ENCODE measurements at regions not wholly inside any gene's neighbourhood (a gene's known extent, or its start where the extent isn't known, plus 50 kb on each side); places are given as distances from the start of the nearest gene placed in this dataset.

GRCh38 chr6:14583826-14584225 is 466.3 kb downstream of the CD83 start:
- TF ChIP-seq CTCF (IDR thresholded peaks at IDR 0.05; ENCODE audit: poor library complexity, severe bottlenecking), result no peak
- ATAC-seq (ENCODE audit: low read depth) (no peak), DNase-seq (ENCODE audit: low spot score) (no peak)
- H3K27ac ChIP-seq (ENCODE audit: poor library complexity, severe bottlenecking), result no peak overlapping the region
- no peaks in the 10 kb centered on the region for H3K4me1 ChIP-seq (ENCODE audit: insufficient read depth, poor library complexity, severe bottlenecking)
- H3K27me3 ChIP-seq (ENCODE audit: insufficient read depth, poor library complexity, severe bottlenecking), result no peaks in the 10 kb centered on the region
- H3K4me3 ChIP-seq (ENCODE audit: severe bottlenecking), result no peak overlapping the region
- H3K36me3 ChIP-seq (ENCODE audit: low read depth), result no peaks in the 10 kb centered on the region
- H3K9me3 ChIP-seq (ENCODE audit: severe bottlenecking), result no peaks in the 10 kb centered on the region

GRCh38 chr6:14584450-14584849 is 466.9 kb downstream of the CD83 start:
- no peak for DNase-seq (ENCODE audit: low spot score)
- no peaks in the 10 kb centered on the region for H3K27me3 ChIP-seq (ENCODE audit: insufficient read depth, poor library complexity, severe bottlenecking)
- no peak for TF ChIP-seq CTCF (IDR thresholded peaks at IDR 0.05; ENCODE audit: poor library complexity, severe bottlenecking)
- no peaks in the 10 kb centered on the region for H3K4me1 ChIP-seq (ENCODE audit: insufficient read depth, poor library complexity, severe bottlenecking)
- H3K9me3 ChIP-seq (ENCODE audit: severe bottlenecking), result no peaks in the 10 kb centered on the region
- no peak overlapping the region for H3K27ac ChIP-seq (ENCODE audit: poor library complexity, severe bottlenecking)
- no peaks in the 10 kb centered on the region for H3K36me3 ChIP-seq (ENCODE audit: low read depth)
- ATAC-seq (ENCODE audit: low read depth), result no peak
- H3K4me3 ChIP-seq (ENCODE audit: severe bottlenecking), result no peak overlapping the region

GRCh38 chr6:14585689-14586088 is 468.1 kb downstream of the CD83 start:
- ATAC-seq (ENCODE audit: low read depth), result no peak
- H3K4me3 ChIP-seq (ENCODE audit: severe bottlenecking), result no peak overlapping the region
- H3K27me3 ChIP-seq (ENCODE audit: insufficient read depth, poor library complexity, severe bottlenecking), result no peaks in the 10 kb centered on the region
- TF ChIP-seq CTCF (IDR thresholded peaks at IDR 0.05; ENCODE audit: poor library complexity, severe bottlenecking), result no peak
- H3K4me1 ChIP-seq (ENCODE audit: insufficient read depth, poor library complexity, severe bottlenecking), result no peaks in the 10 kb centered on the region
- H3K9me3 ChIP-seq (ENCODE audit: severe bottlenecking), result no peaks in the 10 kb centered on the region
- DNase-seq (ENCODE audit: low spot score), result no peak
- H3K36me3 ChIP-seq (ENCODE audit: low read depth), result no peaks in the 10 kb centered on the region
- no peak overlapping the region for H3K27ac ChIP-seq (ENCODE audit: poor library complexity, severe bottlenecking)

- no peak for DNase-seq (ENCODE audit: low spot score)
- H3K27me3 ChIP-seq (ENCODE audit: insufficient read depth, poor library complexity, severe bottlenecking), result no peaks in the 10 kb centered on the region
- H3K27ac ChIP-seq (ENCODE audit: poor library complexity, severe bottlenecking), result no peak overlapping the region
- no peak for ATAC-seq (ENCODE audit: low read depth)
- no peak overlapping the region for H3K4me3 ChIP-seq (ENCODE audit: severe bottlenecking)
- H3K4me1 ChIP-seq (ENCODE audit: insufficient read depth, poor library complexity, severe bottlenecking), result no peaks in the 10 kb centered on the region
- no peaks in the 10 kb centered on the region for H3K9me3 ChIP-seq (ENCODE audit: severe bottlenecking)
- no peaks in the 10 kb centered on the region for H3K36me3 ChIP-seq (ENCODE audit: low read depth)
- TF ChIP-seq CTCF (IDR thresholded peaks at IDR 0.05; ENCODE audit: poor library complexity, severe bottlenecking), result no peak
Observed at GRCh38 chr6:14589175-14589574, 471.6 kb downstream of the CD83 start.

GRCh38 chr6:14590586-14590985 is 473.0 kb downstream of the CD83 start:
- H3K36me3 ChIP-seq (ENCODE audit: low read depth), result no peaks in the 10 kb centered on the region
- no peak overlapping the region for H3K4me3 ChIP-seq (ENCODE audit: severe bottlenecking)
- no peak for ATAC-seq (ENCODE audit: low read depth)
- no peak for TF ChIP-seq CTCF (IDR thresholded peaks at IDR 0.05; ENCODE audit: poor library complexity, severe bottlenecking)
- no peaks in the 10 kb centered on the region for H3K4me1 ChIP-seq (ENCODE audit: insufficient read depth, poor library complexity, severe bottlenecking)
- no peaks in the 10 kb centered on the region for H3K9me3 ChIP-seq (ENCODE audit: severe bottlenecking)
- no peaks in the 10 kb centered on the region for H3K27me3 ChIP-seq (ENCODE audit: insufficient read depth, poor library complexity, severe bottlenecking)
- H3K27ac ChIP-seq (ENCODE audit: poor library complexity, severe bottlenecking), result no peak overlapping the region
- DNase-seq (ENCODE audit: low spot score), result no peak
